ENCODE measurements at regions not wholly inside any gene's neighbourhood (a gene's known extent, or its start where the extent isn't known, plus 50 kb on each side); places are given as distances from the start of the nearest gene placed in this dataset.

DNA sequence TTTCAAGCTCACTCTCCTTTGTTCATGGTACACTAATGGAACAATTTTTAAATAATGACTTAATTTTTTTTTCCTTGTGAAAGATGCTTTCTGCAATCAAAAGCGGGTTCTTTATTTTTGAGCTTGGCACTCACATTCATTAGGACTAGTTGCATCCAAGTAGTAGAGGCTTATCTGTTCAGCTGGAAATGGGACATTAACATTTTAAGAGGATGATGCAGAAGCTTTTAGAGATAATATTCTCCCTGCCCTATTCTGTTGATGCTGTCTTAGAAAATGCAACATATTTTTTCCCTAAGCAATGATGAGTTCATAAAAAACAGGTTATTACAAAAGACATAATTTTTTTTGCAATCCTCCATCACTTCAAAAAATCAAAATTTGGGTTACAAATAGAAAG lies 900.6 kb downstream of the NTRK3 start:
- DNase-seq (ENCODE audit: low read depth in 1 of 2, low spot score in 1 of 2) = no peak
- no peaks in the 10 kb centered on the region for H3K27me3 ChIP-seq (ENCODE audit: insufficient read depth, poor library complexity, severe bottlenecking)
- H3K27ac ChIP-seq (replicated peaks) = no peak overlapping the region
- TF ChIP-seq REST (IDR thresholded peaks at IDR 0.05; ENCODE audit: insufficient replicate concordance, low read depth) (no peak), GABPA (IDR thresholded peaks at IDR 0.05; ENCODE audit: low read depth) (no peak), POLR2AphosphoS5 (IDR thresholded peaks at IDR 0.05; ENCODE audit: low read depth) (no peak), SPI1 (IDR thresholded peaks at IDR 0.05; ENCODE audit: borderline replicate concordance, low read depth) (no peak)
- TF ChIP-seq, protein P1, sequence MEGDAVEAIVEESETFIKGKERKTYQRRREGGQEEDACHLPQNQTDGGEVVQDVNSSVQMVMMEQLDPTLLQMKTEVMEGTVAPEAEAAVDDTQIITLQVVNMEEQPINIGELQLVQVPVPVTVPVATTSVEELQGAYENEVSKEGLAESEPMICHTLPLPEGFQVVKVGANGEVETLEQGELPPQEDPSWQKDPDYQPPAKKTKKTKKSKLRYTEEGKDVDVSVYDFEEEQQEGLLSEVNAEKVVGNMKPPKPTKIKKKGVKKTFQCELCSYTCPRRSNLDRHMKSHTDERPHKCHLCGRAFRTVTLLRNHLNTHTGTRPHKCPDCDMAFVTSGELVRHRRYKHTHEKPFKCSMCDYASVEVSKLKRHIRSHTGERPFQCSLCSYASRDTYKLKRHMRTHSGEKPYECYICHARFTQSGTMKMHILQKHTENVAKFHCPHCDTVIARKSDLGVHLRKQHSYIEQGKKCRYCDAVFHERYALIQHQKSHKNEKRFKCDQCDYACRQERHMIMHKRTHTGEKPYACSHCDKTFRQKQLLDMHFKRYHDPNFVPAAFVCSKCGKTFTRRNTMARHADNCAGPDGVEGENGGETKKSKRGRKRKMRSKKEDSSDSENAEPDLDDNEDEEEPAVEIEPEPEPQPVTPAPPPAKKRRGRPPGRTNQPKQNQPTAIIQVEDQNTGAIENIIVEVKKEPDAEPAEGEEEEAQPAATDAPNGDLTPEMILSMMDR (IDR thresholded peaks at IDR 0.05; ENCODE audit: insufficient read depth, low read length) = no peak
- H3K4me3 ChIP-seq (replicated peaks; ENCODE audit: insufficient read depth, low read length) = no peak overlapping the region

DNA sequence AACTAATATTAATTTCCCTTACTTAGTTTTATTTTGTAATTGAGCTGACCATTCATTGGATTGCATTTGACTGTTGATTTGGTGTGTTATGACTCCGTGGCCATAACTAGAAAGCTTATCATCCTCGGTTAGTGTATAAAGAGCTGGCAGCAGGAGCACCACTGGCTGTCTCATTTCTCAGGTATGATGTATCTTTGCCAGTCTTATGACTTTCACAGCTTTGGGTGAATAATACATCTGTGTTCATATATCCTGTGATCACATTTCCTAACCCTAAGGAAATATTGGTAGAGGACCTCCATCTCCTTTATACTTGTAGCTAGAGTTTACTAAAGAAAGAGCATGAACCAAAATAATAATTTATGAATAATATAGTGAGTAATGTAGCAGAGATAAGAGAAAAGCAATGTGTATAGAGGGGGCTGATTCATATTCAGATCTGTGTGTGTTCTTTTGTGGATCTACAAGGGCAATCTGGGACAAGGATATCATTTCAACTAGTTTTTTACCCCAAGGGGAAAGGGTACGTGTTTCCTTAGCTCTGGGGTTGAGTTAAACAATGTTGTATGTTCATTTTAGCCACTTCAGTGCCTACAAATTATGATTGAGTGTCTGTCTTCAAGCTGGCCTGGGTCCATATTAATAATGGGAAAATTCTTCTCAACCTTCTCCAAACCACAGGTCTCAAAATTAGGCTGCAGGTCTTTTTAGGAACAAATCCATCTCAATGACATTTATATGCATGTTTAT lies 901.7 kb downstream of the NTRK3 start:
- no peak overlapping the region for H3K27ac ChIP-seq (replicated peaks)

GRCh38 chr15:87349181-87349580 lies 907.4 kb downstream of the NTRK3 start:
- Histone ChIP-seq H3K4me3 (replicated peaks; ENCODE audit: insufficient read depth, low read length) (no peak overlapping the region), H3K27ac (replicated peaks) (no peak overlapping the region), H3K27me3 (ENCODE audit: insufficient read depth, poor library complexity, severe bottlenecking) (no peaks in the 10 kb centered on the region)
- TF ChIP-seq GABPA (IDR thresholded peaks at IDR 0.05; ENCODE audit: low read depth) (no peak), SPI1 (IDR thresholded peaks at IDR 0.05; ENCODE audit: borderline replicate concordance, low read depth) (no peak), REST (IDR thresholded peaks at IDR 0.05; ENCODE audit: insufficient replicate concordance, low read depth) (no peak), POLR2AphosphoS5 (IDR thresholded peaks at IDR 0.05; ENCODE audit: low read depth) (no peak)
- TF ChIP-seq, protein P1 (IDR thresholded peaks at IDR 0.05; ENCODE audit: insufficient read depth, low read length) = no peak
- DNase-seq (ENCODE audit: low read depth in 1 of 2, low spot score in 1 of 2) = no peak

More for the DNA sequence above, 901.7 kb downstream of the NTRK3 start:
- TF ChIP-seq GABPA (IDR thresholded peaks at IDR 0.05; ENCODE audit: low read depth) = no peak
- no peak for TF ChIP-seq POLR2AphosphoS5 (IDR thresholded peaks at IDR 0.05; ENCODE audit: low read depth)
- TF ChIP-seq SPI1 (IDR thresholded peaks at IDR 0.05; ENCODE audit: borderline replicate concordance, low read depth) = no peak
- TF ChIP-seq, protein P1 (IDR thresholded peaks at IDR 0.05; ENCODE audit: insufficient read depth, low read length) = no peak
- TF ChIP-seq REST (IDR thresholded peaks at IDR 0.05; ENCODE audit: insufficient replicate concordance, low read depth) = no peak
- Histone ChIP-seq H3K27me3 (ENCODE audit: insufficient read depth, poor library complexity, severe bottlenecking) (no peaks in the 10 kb centered on the region), H3K4me3 (replicated peaks; ENCODE audit: insufficient read depth, low read length) (no peak overlapping the region)
- DNase-seq (ENCODE audit: low read depth in 1 of 2, low spot score in 1 of 2) = no peak

All from HL-60 (cell line).